ENCODE measurements at regions not wholly inside any gene's neighbourhood (a gene's known extent, or its start where the extent isn't known, plus 50 kb on each side); places are given as distances from the start of the nearest gene placed in this dataset.

GRCh38 chr1:238484121-238484520, 593.4 kb upstream of the ZP4 start:
- Histone ChIP-seq H3K4me1 (ENCODE audit: control insufficient read depth in 4 of 4, insufficient read depth in 4 of 4, low read length in 3 of 4) (no peaks in the 10 kb centered on the region), H3K9ac (ENCODE audit: low read depth in 1 of 2, low read length in 2 of 2) (no peak overlapping the region), H3K9me3 (ENCODE audit: control insufficient read depth in 4 of 4, low read length in 3 of 4) (no peaks in the 10 kb centered on the region), H3K4me3 (ENCODE audit: low read depth in 1 of 3, low read length in 3 of 3) (no peak overlapping the region), H3K36me3 (ENCODE audit: control insufficient read depth in 4 of 4, insufficient read depth in 3 of 4, low read depth in 1 of 4, low read length in 3 of 4) (no peaks in the 10 kb centered on the region), H3K27me3 (ENCODE audit: control insufficient read depth in 4 of 4, insufficient read depth in 4 of 4, low read length in 3 of 4) (no peaks in the 10 kb centered on the region), H3K27ac (ENCODE audit: low read depth in 1 of 2, low read length in 2 of 2) (no peak overlapping the region)
- 74% methylated on average over 4 of the region's 4 CpGs for WGBS
- DNase-seq (ENCODE audit: low spot score), result no peak
- TF ChIP-seq, protein P1, sequence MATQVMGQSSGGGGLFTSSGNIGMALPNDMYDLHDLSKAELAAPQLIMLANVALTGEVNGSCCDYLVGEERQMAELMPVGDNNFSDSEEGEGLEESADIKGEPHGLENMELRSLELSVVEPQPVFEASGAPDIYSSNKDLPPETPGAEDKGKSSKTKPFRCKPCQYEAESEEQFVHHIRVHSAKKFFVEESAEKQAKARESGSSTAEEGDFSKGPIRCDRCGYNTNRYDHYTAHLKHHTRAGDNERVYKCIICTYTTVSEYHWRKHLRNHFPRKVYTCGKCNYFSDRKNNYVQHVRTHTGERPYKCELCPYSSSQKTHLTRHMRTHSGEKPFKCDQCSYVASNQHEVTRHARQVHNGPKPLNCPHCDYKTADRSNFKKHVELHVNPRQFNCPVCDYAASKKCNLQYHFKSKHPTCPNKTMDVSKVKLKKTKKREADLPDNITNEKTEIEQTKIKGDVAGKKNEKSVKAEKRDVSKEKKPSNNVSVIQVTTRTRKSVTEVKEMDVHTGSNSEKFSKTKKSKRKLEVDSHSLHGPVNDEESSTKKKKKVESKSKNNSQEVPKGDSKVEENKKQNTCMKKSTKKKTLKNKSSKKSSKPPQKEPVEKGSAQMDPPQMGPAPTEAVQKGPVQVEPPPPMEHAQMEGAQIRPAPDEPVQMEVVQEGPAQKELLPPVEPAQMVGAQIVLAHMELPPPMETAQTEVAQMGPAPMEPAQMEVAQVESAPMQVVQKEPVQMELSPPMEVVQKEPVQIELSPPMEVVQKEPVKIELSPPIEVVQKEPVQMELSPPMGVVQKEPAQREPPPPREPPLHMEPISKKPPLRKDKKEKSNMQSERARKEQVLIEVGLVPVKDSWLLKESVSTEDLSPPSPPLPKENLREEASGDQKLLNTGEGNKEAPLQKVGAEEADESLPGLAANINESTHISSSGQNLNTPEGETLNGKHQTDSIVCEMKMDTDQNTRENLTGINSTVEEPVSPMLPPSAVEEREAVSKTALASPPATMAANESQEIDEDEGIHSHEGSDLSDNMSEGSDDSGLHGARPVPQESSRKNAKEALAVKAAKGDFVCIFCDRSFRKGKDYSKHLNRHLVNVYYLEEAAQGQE (IDR thresholded peaks at IDR 0.05), result no peak
- TF ChIP-seq MAX (IDR thresholded peaks at IDR 0.05) (no peak), EGR1 (IDR thresholded peaks at IDR 0.05; ENCODE audit: low read depth in 2 of 2) (no peak)
- TF ChIP-seq, protein P2, sequence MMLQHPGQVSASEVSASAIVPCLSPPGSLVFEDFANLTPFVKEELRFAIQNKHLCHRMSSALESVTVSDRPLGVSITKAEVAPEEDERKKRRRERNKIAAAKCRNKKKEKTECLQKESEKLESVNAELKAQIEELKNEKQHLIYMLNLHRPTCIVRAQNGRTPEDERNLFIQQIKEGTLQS (IDR thresholded peaks at IDR 0.05), result no peak

DNA sequence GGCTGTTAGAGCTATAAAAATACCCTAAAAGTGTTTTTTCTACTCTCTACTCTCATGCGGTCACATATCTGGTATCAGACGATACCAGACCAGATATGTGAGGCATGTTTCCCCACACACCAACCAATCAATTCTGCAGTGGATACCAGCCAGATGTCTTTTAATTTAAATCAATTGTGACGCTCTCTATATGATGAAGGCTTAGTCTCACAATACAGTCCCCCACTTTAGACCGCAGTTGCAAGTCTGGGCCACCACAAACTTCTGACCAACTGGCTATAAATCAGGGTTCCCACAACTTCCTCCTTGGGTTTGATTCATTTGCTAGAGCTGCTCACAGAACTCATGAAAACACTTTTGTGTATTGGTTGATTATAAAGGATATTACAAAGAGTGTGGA, 586.1 kb upstream of the ZP4 start:
- 67% methylated on average over 4 of the region's 4 CpGs for WGBS
- DNase-seq (ENCODE audit: low spot score), result no peak
- Histone ChIP-seq H3K9me3 (ENCODE audit: control insufficient read depth in 4 of 4, low read length in 3 of 4) (no peaks in the 10 kb centered on the region), H3K4me3 (ENCODE audit: low read depth in 1 of 3, low read length in 3 of 3) (no peak overlapping the region), H3K9ac (ENCODE audit: low read depth in 1 of 2, low read length in 2 of 2) (no peak overlapping the region), H3K4me1 (ENCODE audit: control insufficient read depth in 4 of 4, insufficient read depth in 4 of 4, low read length in 3 of 4) (no peaks in the 10 kb centered on the region), H3K36me3 (ENCODE audit: control insufficient read depth in 4 of 4, insufficient read depth in 3 of 4, low read depth in 1 of 4, low read length in 3 of 4) (no peaks in the 10 kb centered on the region), H3K27me3 (ENCODE audit: control insufficient read depth in 4 of 4, insufficient read depth in 4 of 4, low read length in 3 of 4) (no peaks in the 10 kb centered on the region), H3K27ac (ENCODE audit: low read depth in 1 of 2, low read length in 2 of 2) (no peak overlapping the region)
- no peak for TF ChIP-seq JUND (IDR thresholded peaks at IDR 0.05)
- TF ChIP-seq RXRA (IDR thresholded peaks at IDR 0.05), result no peak
- no peak for TF ChIP-seq HNF4A (conservative IDR thresholded peaks at IDR 0.05)
- TF ChIP-seq FOXA2 (IDR thresholded peaks at IDR 0.05), result no peak
- no peak for TF ChIP-seq NR2F2 (IDR thresholded peaks at IDR 0.05)
- TF ChIP-seq, protein P3, sequence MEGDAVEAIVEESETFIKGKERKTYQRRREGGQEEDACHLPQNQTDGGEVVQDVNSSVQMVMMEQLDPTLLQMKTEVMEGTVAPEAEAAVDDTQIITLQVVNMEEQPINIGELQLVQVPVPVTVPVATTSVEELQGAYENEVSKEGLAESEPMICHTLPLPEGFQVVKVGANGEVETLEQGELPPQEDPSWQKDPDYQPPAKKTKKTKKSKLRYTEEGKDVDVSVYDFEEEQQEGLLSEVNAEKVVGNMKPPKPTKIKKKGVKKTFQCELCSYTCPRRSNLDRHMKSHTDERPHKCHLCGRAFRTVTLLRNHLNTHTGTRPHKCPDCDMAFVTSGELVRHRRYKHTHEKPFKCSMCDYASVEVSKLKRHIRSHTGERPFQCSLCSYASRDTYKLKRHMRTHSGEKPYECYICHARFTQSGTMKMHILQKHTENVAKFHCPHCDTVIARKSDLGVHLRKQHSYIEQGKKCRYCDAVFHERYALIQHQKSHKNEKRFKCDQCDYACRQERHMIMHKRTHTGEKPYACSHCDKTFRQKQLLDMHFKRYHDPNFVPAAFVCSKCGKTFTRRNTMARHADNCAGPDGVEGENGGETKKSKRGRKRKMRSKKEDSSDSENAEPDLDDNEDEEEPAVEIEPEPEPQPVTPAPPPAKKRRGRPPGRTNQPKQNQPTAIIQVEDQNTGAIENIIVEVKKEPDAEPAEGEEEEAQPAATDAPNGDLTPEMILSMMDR (IDR thresholded peaks at IDR 0.05; ENCODE audit: low read depth, low read length, missing input control), result no peak
- no peak for TF ChIP-seq RAD21 (IDR thresholded peaks at IDR 0.05)
- no peak for TF ChIP-seq FOXA1 (IDR thresholded peaks at IDR 0.05)
- TF ChIP-seq ZBTB33 (IDR thresholded peaks at IDR 0.05), result no peak
- no peak for TF ChIP-seq YY1 (IDR thresholded peaks at IDR 0.05)
- TF ChIP-seq HNF4G (IDR thresholded peaks at IDR 0.05), result no peak
- no peak for TF ChIP-seq MAX (IDR thresholded peaks at IDR 0.05)
